GM10266 (cell line): ENCODE measurements at regions not wholly inside any gene's neighbourhood (a gene's known extent, or its start where the extent isn't known, plus 50 kb on each side); places are given as distances from the start of the nearest gene placed in this dataset.

Experiments
- DNase-seq: peaks from one replicate; pipeline ENCODE4 v3.0.0; 2012; ENCODE audit errors: extremely low spot score
- TF ChIP-seq, protein P1 (sequence below): IDR thresholded peaks from 2 replicates; pipeline ENCODE4 v1.5.1; 2012; ENCODE audit warnings: mild to moderate bottlenecking, low read depth; ENCODE audit not compliant: control insufficient read depth, insufficient read depth; ENCODE audit errors: missing control alignments

- TF ChIP-seq, protein P1, sequence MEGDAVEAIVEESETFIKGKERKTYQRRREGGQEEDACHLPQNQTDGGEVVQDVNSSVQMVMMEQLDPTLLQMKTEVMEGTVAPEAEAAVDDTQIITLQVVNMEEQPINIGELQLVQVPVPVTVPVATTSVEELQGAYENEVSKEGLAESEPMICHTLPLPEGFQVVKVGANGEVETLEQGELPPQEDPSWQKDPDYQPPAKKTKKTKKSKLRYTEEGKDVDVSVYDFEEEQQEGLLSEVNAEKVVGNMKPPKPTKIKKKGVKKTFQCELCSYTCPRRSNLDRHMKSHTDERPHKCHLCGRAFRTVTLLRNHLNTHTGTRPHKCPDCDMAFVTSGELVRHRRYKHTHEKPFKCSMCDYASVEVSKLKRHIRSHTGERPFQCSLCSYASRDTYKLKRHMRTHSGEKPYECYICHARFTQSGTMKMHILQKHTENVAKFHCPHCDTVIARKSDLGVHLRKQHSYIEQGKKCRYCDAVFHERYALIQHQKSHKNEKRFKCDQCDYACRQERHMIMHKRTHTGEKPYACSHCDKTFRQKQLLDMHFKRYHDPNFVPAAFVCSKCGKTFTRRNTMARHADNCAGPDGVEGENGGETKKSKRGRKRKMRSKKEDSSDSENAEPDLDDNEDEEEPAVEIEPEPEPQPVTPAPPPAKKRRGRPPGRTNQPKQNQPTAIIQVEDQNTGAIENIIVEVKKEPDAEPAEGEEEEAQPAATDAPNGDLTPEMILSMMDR: no peak
- no peak for DNase-seq
Measured at GRCh38 chr20:50433001-50433761, 77.0 kb upstream of the PTPN1 start.

DNA sequence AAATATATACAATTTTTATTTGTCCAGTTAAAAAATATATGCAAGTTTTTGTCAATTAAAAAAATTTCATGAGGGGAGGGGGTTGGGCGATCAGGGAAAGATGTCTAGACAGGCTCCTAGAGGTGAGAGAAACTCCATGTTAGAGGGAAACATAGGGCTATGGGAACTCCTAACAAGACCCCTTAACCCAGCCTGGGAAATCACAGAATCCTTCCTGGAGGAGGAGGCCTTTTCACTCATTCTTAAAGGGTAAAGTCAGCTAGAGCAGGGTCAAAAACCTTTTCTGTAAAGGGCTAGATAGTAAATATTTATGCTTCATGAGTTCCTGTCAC lies 75.9 kb upstream of the PTPN1 start:
- no peak for DNase-seq
- TF ChIP-seq, protein P1: no peak

DNA sequence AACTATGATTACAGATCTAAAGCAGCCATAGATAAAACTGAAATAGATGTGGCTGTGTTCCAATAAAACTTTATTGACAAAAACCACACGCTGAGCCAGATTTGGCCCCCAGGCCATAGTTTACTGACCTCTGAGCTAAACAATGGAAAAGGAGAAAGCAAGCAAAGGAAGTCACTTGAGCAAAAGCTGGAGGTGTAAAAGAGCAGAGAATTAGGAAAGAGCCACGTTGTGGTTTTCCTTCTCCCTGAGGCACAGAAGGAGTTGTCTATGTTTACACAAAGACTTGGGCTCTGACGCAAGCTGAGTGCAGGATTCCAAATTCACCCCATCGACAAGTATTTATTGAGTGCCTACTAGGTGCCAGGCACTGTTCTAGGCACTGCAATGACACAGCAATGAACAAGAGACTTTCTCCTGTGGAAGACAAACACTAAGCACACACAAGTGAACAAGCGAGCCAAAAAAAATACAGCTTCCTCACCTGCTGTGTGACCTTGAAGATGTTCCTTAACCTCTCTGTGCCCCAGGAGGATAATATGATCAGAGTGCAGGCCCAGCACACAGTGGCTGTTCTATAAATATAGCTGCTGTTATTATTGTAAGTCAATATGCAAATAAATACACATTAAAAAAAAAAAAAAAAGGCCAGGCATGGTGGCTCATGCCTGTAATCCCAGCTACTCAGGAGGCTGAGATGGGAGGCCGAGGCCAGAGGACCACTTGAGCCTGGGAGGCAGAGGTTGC lies 75.4 kb upstream of the PTPN1 start:
- TF ChIP-seq, protein P1: no peak
- DNase-seq: no peak

DNA sequence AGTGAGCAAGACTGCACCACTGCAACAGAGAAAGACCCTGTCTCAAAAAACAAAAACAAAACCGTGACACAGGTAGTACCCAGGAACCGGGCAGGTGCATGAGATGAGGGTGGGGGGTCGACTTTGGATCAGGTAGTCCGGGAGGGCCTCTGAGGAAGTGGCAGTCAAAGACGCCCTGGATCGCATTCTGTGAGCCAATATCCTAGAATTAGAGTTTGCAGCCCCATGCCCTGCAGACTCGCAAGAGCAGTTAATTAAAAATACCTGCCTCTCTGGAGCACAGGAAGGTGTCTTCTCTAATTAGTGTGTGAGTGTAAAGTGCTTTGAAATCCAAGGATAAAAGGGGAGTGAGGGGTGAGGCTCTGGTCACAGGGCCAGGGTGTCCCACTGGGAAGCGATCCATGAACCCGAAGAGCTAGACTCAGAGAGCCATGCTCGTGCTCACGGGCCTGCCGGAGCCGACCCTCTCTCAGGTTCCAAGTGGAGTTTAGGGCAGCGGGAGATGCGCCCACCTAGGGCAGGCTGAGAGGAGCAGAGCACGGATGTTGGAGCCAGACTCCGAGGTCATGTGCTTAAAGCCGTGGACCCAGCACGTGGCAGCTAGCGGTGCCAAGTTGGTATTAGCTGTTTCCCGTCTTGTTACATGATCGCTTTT lies 74.7 kb upstream of the PTPN1 start:
- TF ChIP-seq, protein P1: no peak
- no peak for DNase-seq

DNA sequence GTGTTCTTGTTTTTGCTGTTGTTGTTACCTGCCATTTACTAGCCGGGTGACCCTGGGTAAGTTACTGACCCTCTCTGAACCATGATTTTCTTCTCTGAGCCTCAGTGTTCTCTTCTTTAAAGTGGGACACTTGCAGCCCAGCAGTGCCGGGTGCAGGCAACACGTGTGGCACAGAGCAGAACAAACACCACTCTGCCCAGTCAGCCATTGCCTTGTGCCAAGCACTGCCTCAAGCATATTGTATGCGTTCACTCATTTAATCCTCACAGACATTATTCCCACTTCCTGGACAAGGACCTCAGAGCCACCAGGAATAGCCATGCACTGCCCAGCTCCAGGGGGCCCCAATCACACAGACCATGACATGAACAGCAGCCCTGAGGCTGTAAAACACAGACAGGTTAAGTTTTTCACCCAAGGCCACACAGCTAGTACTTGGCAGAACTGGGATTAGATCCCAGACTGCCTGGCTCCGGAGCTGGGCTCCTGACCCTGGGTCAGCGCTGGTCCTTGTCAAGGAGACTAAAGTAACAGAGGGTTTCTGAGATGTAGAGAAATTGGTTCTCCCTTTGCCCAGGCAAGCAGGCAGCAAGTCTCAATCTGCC lies 74.0 kb upstream of the PTPN1 start:
- no peak for DNase-seq
- TF ChIP-seq, protein P1: no peak

- TF ChIP-seq, protein P1: no peak
- no peak for DNase-seq
Measured at GRCh38 chr20:50436696-50437095, 73.5 kb upstream of the PTPN1 start.
